ENCODE measurements at regions not wholly inside any gene's neighbourhood (a gene's known extent, or its start where the extent isn't known, plus 50 kb on each side); places are given as distances from the start of the nearest gene placed in this dataset.

DNA sequence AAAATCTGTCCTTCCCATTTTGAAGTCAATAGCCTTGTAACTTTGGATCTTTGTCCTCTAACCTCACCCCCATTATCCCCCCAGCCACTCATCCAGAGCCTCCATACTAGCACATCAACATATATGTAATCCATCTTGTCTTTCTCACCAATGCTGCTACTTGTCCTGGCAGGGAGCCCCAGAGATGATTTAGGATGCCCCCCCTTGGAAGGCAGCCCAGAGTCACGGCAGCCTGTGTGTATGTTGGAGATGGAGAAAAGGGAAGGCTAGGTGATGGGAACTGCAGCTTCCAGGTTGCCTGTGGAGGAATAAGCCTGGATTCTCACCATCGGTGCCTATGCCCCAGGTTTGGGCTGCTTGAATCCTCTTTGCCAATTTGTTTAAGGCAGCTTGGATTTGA lies 51.7 kb upstream of the SCMH1 start:
- Histone ChIP-seq H3K4me3 (ENCODE audit: insufficient read depth in 1 of 2, low read depth in 1 of 2, low read length in 2 of 2) (no peak overlapping the region), H3K9me3 (ENCODE audit: control insufficient read depth, low read length) (no peaks in the 10 kb centered on the region), H2AK5ac (ENCODE audit: low read length, severe bottlenecking) (no peak overlapping the region), H3K4ac (ENCODE audit: low read depth in 1 of 2, low read length in 2 of 2) (no peak overlapping the region), H3K9ac (ENCODE audit: low read length) (no peak overlapping the region), H2AFZ (ENCODE audit: low read depth, low read length) (no peak overlapping the region), H3K79me1 (replicated peaks; ENCODE audit: low read length, poor library complexity, severe bottlenecking) (no peaks in the 10 kb centered on the region), H4K91ac (ENCODE audit: low read length) (no peak overlapping the region), H2BK5ac (ENCODE audit: low read depth, low read length, poor library complexity, severe bottlenecking) (no peak overlapping the region), H3K18ac (ENCODE audit: low read depth in 1 of 2, low read length in 2 of 2) (no peak overlapping the region), H3K4me1 (ENCODE audit: control insufficient read depth, insufficient read depth, low read depth, low read length) (no peaks in the 10 kb centered on the region), H2BK15ac (ENCODE audit: low read depth, poor library complexity, severe bottlenecking) (no peak overlapping the region), H3K14ac (ENCODE audit: low read length in 2 of 2) (no peak overlapping the region), H3K27ac (ENCODE audit: low read length, poor library complexity, severe bottlenecking) (no peak overlapping the region), H3K27me3 (ENCODE audit: control insufficient read depth in 1 of 2, insufficient read depth in 1 of 2, low read length in 2 of 2) (peaks cover 36 to 41% of the 10 kb centered on the region in 2 experiments), H3K23ac (ENCODE audit: low read length in 2 of 2) (no peak overlapping the region), H3K36me3 (ENCODE audit: control insufficient read depth in 1 of 2, insufficient read depth in 2 of 2, low read depth in 1 of 2, low read length in 2 of 2) (no peaks in the 10 kb centered on the region), H2BK120ac (ENCODE audit: low read depth, low read length) (no peak overlapping the region), H3K4me2 (ENCODE audit: low read length, poor library complexity, severe bottlenecking) (no peak overlapping the region), H4K8ac (ENCODE audit: low read length) (no peak overlapping the region), H2BK12ac (ENCODE audit: low read length in 2 of 2) (no peak overlapping the region)
- no peak for DNase-seq
- 87% methylated on average over 2 of the region's 2 CpGs for WGBS
